Activated T-cell treated with anti-CD3 and anti-CD28 coated beads for 4 hours (primary cell): ENCODE measurements at regions not wholly inside any gene's neighbourhood (a gene's known extent, or its start where the extent isn't known, plus 50 kb on each side); places are given as distances from the start of the nearest gene placed in this dataset.
"Not testable (repeated sequence)": the region's sequence is repeated elsewhere in the genome, so short reads cannot be mapped to it uniquely, and the experiment has no call there.

Experiments
- DNase-seq: peaks from one replicate; pipeline ENCODE4 v3.0.0-alpha.2; 2020

GRCh38 chr2:153299809-153300208, 178.8 kb downstream of the RPRM start:
- DNase-seq, result no peak

GRCh38 chr2:153299217-153299616, 179.3 kb downstream of the RPRM start:
- no peak for DNase-seq

DNA sequence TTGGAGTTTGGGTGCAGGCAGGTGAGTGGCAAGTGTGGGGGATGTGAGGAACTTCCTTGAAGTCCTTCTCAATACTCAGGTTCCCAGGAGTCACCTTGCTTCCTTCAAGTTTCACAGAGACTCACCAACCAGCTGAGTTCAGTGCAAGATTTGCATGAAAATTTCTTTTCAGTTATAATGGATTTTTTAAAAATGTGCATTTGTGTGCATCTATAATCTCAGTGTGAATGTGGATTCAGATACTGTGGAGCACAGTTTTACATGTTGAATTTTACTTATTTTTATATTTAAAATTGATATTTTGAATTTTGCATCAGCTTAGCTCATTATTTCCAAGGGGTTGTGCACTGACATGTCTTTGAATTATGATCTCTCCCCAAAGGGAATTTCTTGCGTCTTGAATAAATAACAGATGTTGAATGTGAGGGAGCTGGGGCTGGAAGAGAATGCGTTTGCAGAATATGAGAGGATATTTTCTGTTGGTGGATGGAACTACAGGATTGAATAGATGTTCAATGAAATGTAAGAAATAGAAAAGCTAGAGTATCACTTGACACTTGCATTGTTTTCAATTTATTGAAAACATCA, 184.3 kb downstream of the RPRM start:
- DNase-seq, result no peak

GRCh38 chr2:153291718-153292117, 186.8 kb downstream of the RPRM start:
- DNase-seq, result no peak

DNA sequence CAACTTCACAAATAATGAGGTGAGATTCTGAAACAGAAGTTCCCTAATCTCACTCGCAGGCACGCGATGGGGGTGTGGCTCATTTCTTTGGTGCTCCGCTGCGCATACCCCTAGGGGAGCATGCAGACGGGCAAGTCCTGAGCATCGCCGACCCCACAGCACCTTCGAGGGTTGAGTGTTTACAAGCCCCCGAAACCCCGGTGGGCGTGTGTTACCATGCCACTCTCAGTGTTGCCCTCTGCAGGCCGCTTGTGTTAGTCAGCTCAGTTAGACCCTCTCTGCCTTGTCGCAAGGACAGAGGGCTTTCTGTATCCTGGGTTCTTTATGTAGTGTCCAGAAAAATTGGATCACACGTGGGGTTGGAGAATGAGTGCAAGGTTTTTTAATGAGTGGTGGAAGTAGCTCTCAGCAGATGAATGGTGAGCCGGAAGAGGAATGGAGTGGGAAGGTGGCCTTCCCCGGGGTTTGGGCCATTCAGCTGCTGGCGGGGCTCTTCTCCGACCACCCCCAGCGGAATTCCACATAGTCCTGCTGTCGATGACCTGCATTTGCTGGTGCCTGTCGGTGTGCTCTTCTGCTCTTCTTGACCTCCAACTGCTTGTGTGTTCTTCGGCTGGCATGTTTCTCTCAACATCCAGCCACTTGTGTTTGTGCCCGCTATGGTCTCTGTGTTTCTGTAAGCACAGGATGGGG, 191.3 kb downstream of the RPRM start:
- no peak for DNase-seq

DNA sequence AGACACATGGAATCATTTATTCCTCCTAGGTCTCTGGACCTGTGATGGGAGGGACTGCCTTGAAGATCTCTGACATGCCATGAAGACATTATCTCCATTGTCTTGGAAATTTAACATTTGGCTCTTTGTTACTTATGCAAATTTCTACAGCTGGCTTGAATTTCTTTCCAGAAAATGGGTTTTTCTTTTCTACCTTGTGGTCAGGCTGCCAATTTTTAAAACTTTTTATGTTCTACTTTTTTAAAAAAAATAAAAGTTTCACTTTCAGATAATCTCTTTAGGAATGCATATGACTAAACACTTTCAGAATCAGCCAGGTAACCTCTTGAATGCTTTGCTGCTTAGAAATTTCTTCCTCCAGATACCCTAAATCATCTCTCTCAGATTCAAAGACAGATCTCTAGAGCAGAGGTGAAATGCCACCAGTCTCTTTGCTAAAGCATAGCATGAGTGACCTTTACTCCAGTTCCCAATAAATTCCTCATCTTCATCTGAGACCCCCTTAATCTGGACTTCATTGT, 209.6 kb downstream of the RPRM start:
- no peak for DNase-seq

GRCh38 chr2:153256876-153257275, 221.7 kb downstream of the RPRM start:
- DNase-seq, result not testable (repeated sequence)

- not testable (repeated sequence) for DNase-seq
These were observed 231.9 kb downstream of the RPRM start for GRCh38 chr2:153246636-153247035.

DNA sequence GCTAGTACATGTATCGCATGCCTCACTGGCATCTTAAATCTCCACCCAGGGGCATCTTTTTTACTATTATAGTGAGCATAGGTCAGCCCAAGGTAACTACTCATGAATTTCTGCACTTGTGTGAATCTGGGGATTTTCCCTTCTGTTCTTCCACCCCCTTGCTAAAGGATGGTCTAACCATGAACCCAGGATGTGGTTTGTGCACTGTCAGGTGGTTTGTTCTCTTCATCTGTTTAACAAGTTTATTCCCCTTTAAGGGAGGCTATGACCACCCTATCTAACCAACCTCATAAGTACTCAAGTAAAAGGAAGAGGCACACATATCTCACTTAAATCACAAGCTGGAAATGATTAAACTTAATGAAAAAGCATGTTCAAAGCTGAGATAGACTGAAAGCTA, 243.0 kb downstream of the RPRM start:
- no peak for DNase-seq

DNA sequence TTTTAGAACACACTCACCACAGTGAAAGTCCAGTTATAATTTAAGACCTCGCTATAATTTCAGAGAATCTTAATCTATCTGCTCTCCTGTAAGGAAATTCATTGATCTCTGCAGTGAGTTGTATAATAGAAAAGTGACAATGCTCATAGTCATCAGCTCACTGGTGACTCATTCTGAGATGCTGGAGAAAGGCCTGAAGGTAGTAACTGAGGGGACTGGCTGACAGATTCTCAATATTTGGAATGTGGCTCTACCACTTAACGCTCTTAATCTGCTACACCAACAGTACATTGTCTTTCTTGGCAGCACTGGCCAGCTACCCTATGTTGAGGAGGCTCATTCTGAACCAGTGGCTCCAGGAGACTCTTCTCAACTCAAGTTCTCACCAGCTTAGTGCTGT, 246.1 kb downstream of the RPRM start:
- DNase-seq, result no peak

- no peak for DNase-seq
These were observed 247.6 kb downstream of the RPRM start for GRCh38 chr2:153230977-153231376.

GRCh38 chr2:153228904-153229303, 249.7 kb downstream of the RPRM start:
- DNase-seq, result no peak

DNA sequence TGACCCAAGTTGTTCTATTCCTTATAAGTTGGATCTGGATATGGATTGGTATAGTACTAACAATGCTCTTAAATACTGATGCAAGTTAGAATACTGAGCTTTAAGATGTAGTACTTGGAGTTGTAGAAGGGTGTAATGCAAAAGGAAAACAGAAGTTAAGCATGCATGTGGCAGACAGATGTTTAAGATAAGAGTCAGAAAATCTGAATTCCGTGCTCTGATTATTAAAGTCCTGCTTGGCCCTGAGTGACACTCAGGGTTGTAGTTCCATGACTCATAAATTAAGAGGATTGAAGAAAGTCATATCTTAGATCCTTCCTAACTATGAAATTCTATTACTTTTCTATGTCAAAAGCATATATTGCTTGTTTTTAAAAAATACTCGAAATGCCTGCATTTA, 250.6 kb downstream of the RPRM start:
- DNase-seq, result no peak

- DNase-seq, result no peak
These were observed 256.1 kb downstream of the RPRM start for GRCh38 chr2:153222231-153223165.

GRCh38 chr2:153221506-153221905, 257.1 kb downstream of the RPRM start:
- no peak for DNase-seq

GRCh38 chr2:153221087-153221486, 257.5 kb downstream of the RPRM start:
- DNase-seq, result no peak

- DNase-seq, result no peak
These were observed 259.7 kb downstream of the RPRM start for GRCh38 chr2:153218851-153219250.

GRCh38 chr2:153214337-153214736, 264.2 kb downstream of the RPRM start:
- DNase-seq, result no peak

DNA sequence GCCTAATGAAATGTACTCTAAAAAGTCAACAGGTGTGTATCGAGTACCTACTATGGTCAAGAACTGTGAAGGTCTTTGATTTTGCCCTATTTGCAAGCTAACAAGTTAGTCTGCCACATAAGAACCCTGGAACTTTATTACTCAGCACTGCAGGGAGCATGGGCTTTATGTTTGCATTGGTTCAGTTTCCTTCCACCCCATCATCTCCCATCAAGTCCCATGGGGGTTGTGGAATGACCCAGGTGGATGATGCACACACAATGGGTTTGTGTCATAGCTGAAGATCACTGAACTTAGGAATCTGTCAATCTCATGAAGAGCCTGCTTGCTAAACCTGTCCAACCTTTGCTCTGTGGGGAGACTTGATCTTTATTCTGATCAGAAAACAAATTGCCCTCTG, 265.5 kb downstream of the RPRM start:
- DNase-seq, result no peak

- no peak for DNase-seq
These were observed 280.9 kb downstream of the RPRM start for GRCh38 chr2:153197402-153198386.

GRCh38 chr2:153196378-153197058, 282.0 kb downstream of the RPRM start:
- no peak for DNase-seq

GRCh38 chr2:153195342-153195741, 283.2 kb downstream of the RPRM start:
- DNase-seq, result no peak
